SK-N-SH treated with all-trans-retinoic acid at 6 μM for 48 hours (cell line): ENCODE measurements at regions not wholly inside any gene's neighbourhood (a gene's known extent, or its start where the extent isn't known, plus 50 kb on each side); places are given as distances from the start of the nearest gene placed in this dataset.

ENCODE experiments used
- ATAC-seq: fragments of 200-7000 bp; cut with Tn5 transposase; 3 replicates; pipeline ENCODE4 v1.9.1; 2020; ENCODE audit warnings: mild to moderate bottlenecking, moderate library complexity
- ARNTL ChIP-seq: fragments of 450-650 bp; formaldehyde crosslinking; IDR thresholded peaks from 2 replicates; pipeline ENCODE4 v1.5.0; 2020; ENCODE audit warnings: low read depth, mild to moderate bottlenecking, moderate library complexity, borderline replicate concordance
- BACH2 ChIP-seq: fragments of 250-450 bp; sonication (Bioruptor Pico); IDR thresholded peaks from 2 replicates; pipeline ENCODE4 v1.9.0; 2021; ENCODE audit warnings: mild to moderate bottlenecking, borderline replicate concordance
- CREB5 ChIP-seq: fragments of 250-450 bp; sonication (Bioruptor Pico); IDR thresholded peaks from 2 replicates; pipeline ENCODE4 v1.5.1; 2020; ENCODE audit warnings: low read depth, mild to moderate bottlenecking, moderate library complexity
- CSDC2 ChIP-seq: fragments of 250-450 bp; sonication (Bioruptor Pico); IDR thresholded peaks from 2 replicates; pipeline ENCODE4 v1.5.0; 2020; ENCODE audit warnings: mild to moderate bottlenecking, moderate library complexity
- CSRNP3 ChIP-seq: fragments of 250-450 bp; sonication (Bioruptor Pico); IDR thresholded peaks from 2 replicates; pipeline ENCODE4 v1.5.1; 2021; ENCODE audit warnings: mild to moderate bottlenecking, moderate library complexity
- ESRRG ChIP-seq: fragments of 250-450 bp; sonication (Bioruptor Pico); IDR thresholded peaks from 2 replicates; pipeline ENCODE4 v1.6.1; 2021; ENCODE audit warnings: mild to moderate bottlenecking
- ISL1 ChIP-seq: fragments of 250-450 bp; sonication (Bioruptor Pico); IDR thresholded peaks from 2 replicates; pipeline ENCODE4 v2.1.2; 2022; ENCODE audit warnings: mild to moderate bottlenecking, moderate library complexity
- OSR1 ChIP-seq: fragments of 250-450 bp; sonication (Bioruptor Pico); IDR thresholded peaks from 2 replicates; pipeline ENCODE4 v1.8.0; 2022; ENCODE audit warnings: moderate library complexity, mild to moderate bottlenecking, inconsistent platforms
- PATZ1 ChIP-seq: fragments of 250-450 bp; sonication (Bioruptor Pico); IDR thresholded peaks from 2 replicates; pipeline ENCODE4 v1.8.0; 2020; ENCODE audit warnings: mild to moderate bottlenecking, moderate library complexity, borderline replicate concordance
- POU6F1 ChIP-seq: fragments of 250-450 bp; sonication (Bioruptor Pico); IDR thresholded peaks from 2 replicates; pipeline ENCODE4 v1.8.0; 2021; ENCODE audit warnings: low read depth, mild to moderate bottlenecking, moderate library complexity, borderline replicate concordance
- PPARA ChIP-seq: fragments of 250-450 bp; sonication (Bioruptor Pico); IDR thresholded peaks from 2 replicates; pipeline ENCODE4 v1.5.0; 2020; ENCODE audit warnings: mild to moderate bottlenecking, borderline replicate concordance
- RARB ChIP-seq: fragments of 250-450 bp; sonication (Bioruptor Pico); IDR thresholded peaks from 2 replicates; pipeline ENCODE4 v1.8.0; 2021; ENCODE audit warnings: mild to moderate bottlenecking, moderate library complexity
- SNAI2 ChIP-seq: fragments of 250-450 bp; sonication (Bioruptor Pico); IDR thresholded peaks from 2 replicates; pipeline ENCODE4 v1.5.0; 2020; ENCODE audit warnings: mild to moderate bottlenecking, moderate library complexity
- TCF4 ChIP-seq: fragments of 250-450 bp; sonication (Bioruptor Pico); IDR thresholded peaks from 2 replicates; pipeline ENCODE4 v1.8.0; 2021; ENCODE audit warnings: mild to moderate bottlenecking, moderate library complexity, borderline replicate concordance
- TOX ChIP-seq: fragments of 250-450 bp; sonication (Bioruptor Pico); IDR thresholded peaks from 2 replicates; pipeline ENCODE4 v1.8.0; 2021; ENCODE audit warnings: mild to moderate bottlenecking, moderate library complexity, borderline replicate concordance
- TSHZ2 ChIP-seq: fragments of 250-450 bp; sonication (Bioruptor Pico); IDR thresholded peaks from 2 replicates; pipeline ENCODE4 v1.5.0; 2020; ENCODE audit warnings: mild to moderate bottlenecking, moderate library complexity
- ZC3H10 ChIP-seq: fragments of 250-450 bp; sonication (Bioruptor Pico); IDR thresholded peaks from 2 replicates; pipeline ENCODE4 v1.5.1; 2021; ENCODE audit warnings: mild to moderate bottlenecking, moderate library complexity
- ZFP3 ChIP-seq: fragments of 250-450 bp; sonication (Bioruptor Pico); IDR thresholded peaks from 2 replicates; pipeline ENCODE4 v1.5.0; 2020; ENCODE audit warnings: mild to moderate bottlenecking, moderate library complexity
- ZNF565 ChIP-seq: fragments of 450-650 bp; formaldehyde crosslinking; conservative IDR thresholded peaks from 2 replicates; pipeline ENCODE4 v1.5.0; 2020; ENCODE audit warnings: low read depth, mild to moderate bottlenecking, moderate library complexity
- ZNF70 ChIP-seq: fragments of 450-650 bp; formaldehyde crosslinking; IDR thresholded peaks from 2 replicates; pipeline ENCODE4 v1.5.0; 2020; ENCODE audit warnings: mild to moderate bottlenecking, moderate library complexity
- ZNF8 ChIP-seq: fragments of 450-650 bp; formaldehyde crosslinking; IDR thresholded peaks from 2 replicates; pipeline ENCODE4 v1.5.0; 2020; ENCODE audit warnings: mild to moderate bottlenecking, moderate library complexity

- no peak for TF ChIP-seq TSHZ2
Measured at GRCh38 chr2:216918088-216918680, 58.3 kb upstream of the TNP1 start.

GRCh38 chr2:216916956-216917650, 57.2 kb upstream of the TNP1 start:
- ATAC-seq: peak; percentile 45; the same call in 2 of the 3 replicates
- TF ChIP-seq ARNTL (no peak), ZNF565 (CRISPR knock-in tag) (no peak), PPARA (CRISPR knock-in tag) (no peak), ZC3H10 (CRISPR knock-in tag) (no peak), PATZ1 (CRISPR knock-in tag) (no peak), TSHZ2 (no peak), ZFP3 (CRISPR knock-in tag) (no peak), ESRRG (CRISPR knock-in tag) (no peak), POU6F1 (CRISPR knock-in tag) (no peak), ZNF8 (no peak), TOX (CRISPR knock-in tag) (no peak), RARB (no peak), ZNF70 (CRISPR knock-in tag) (no peak), OSR1 (CRISPR knock-in tag) (no peak), SNAI2 (CRISPR knock-in tag) (no peak), TCF4 (no peak)

More at GRCh38 chr2:216918088-216918680, 58.3 kb upstream of the TNP1 start:
- peak; percentile 90 for ATAC-seq

- ATAC-seq: no peak
- no peak for TF ChIP-seq TSHZ2
- no peak for TF ChIP-seq CREB5
- TF ChIP-seq CSDC2 (CRISPR knock-in tag): no peak
- no peak for TF ChIP-seq ARNTL
- TF ChIP-seq BACH2 (CRISPR knock-in tag): no peak
- no peak for TF ChIP-seq ISL1
- TF ChIP-seq OSR1 (CRISPR knock-in tag): no peak
- TF ChIP-seq SNAI2 (CRISPR knock-in tag): no peak
- no peak for TF ChIP-seq CSRNP3
- no peak for TF ChIP-seq ZNF70 (CRISPR knock-in tag)
Measured at GRCh38 chr2:216915557-216916150, 55.8 kb upstream of the TNP1 start.
